Esophagus squamous epithelium (tissue), 5 donors: ENCODE measurements at regions not wholly inside any gene's neighbourhood (a gene's known extent, or its start where the extent isn't known, plus 50 kb on each side); places are given as distances from the start of the nearest gene placed in this dataset.

Experiments used
- DNase-seq: peaks from one replicate; lab custom pipeline; 2025; lab: John Stamatoyannopoulos, UW
- H3K27ac ChIP-seq, 4 donors: fragments of 200-600 bp; sonication (generic); one replicate each; pipeline ENCODE4 v1.5.1; 2016 to 2019; ENCODE audit warnings: mild to moderate bottlenecking in 1 of 4
- H3K27me3 ChIP-seq, 4 donors: fragments of 200-600 bp; sonication (generic); 1 replicate in 3 of 4; 2 replicates in 1 of 4; pipeline versions ENCODE4 v1.5.1 to v1.6.0; 2017 to 2021; ENCODE audit warnings: antibody characterized with exemption in 1 of 4
- H3K36me3 ChIP-seq, 3 donors: fragments of 200-600 bp; sonication (generic); one replicate each; pipeline ENCODE4 v1.5.1; 2016 to 2019
- H3K4me1 ChIP-seq, 3 donors: fragments of 200-600 bp; sonication (generic); one replicate each; pipeline ENCODE4 v1.5.1; 2017 to 2019
- H3K4me3 ChIP-seq, 4 donors: fragments of 200-600 bp; sonication (generic); 1 replicate in 3 of 4; 2 replicates in 1 of 4; pipeline ENCODE4 v1.5.1; 2016 to 2019; ENCODE audit warnings: mild to moderate bottlenecking in 2 of 4, moderate library complexity in 1 of 4
- H3K9me3 ChIP-seq, 3 donors: fragments of 200-600 bp; sonication (generic); one replicate each; pipeline ENCODE4 v1.5.1; 2016 to 2019
- CTCF ChIP-seq, 6 experiments: fragments of 450-650 bp in 4 of 6; fragments of 200-600 bp in 2 of 6; sonication (generic) in 2 of 6; IDR thresholded peaks; one replicate each; pipeline ENCODE4 v1.5.1; 2016 to 2019; ENCODE audit warnings: antibody characterized with exemption in 6 of 6, mild to moderate bottlenecking in 4 of 6, moderate library complexity in 4 of 6
- POLR2A ChIP-seq, 4 donors: fragments of 450-650 bp; IDR thresholded peaks; one replicate each; pipeline ENCODE4 v1.6.1; 2017; ENCODE audit warnings: antibody characterized with exemption in 4 of 4, mild to moderate bottlenecking in 4 of 4, moderate library complexity in 3 of 4
- WGBS, 2 donors: methylation state at CpG; one replicate each; pipeline ENCODE4 v1.1.5; 2018; 5-methylcytosine and 5-hydroxymethylcytosine counted together
- intact Hi-C: fragments of 100-400 bp; cut with DNase I; formaldehyde crosslinking; loops from one replicate; pipeline ENCODE4 v1.15.0; 2022
- donor health status: DM: yes; HTN: yes; CAD: no.

- Histone ChIP-seq H3K4me3 (no peak overlapping the region), H3K4me1 (no peaks in the 10 kb centered on the region), H3K9me3 (no peaks in the 10 kb centered on the region), H3K27me3 (no peaks in the 10 kb centered on the region), H3K36me3 (no peaks in the 10 kb centered on the region), H3K27ac (no peak overlapping the region)
- DNase-seq = no peak
- intact Hi-C loops = no loop called here
- WGBS, 2 donors = 23 to 50% methylated on average over 1 of the region's 1 CpG
- no peak for TF ChIP-seq POLR2A (IDR thresholded peaks at IDR 0.05)
- TF ChIP-seq CTCF (IDR thresholded peaks at IDR 0.05) = no peak
Observed at GRCh38 chr5:63152871-63153270, 574.3 kb downstream of the LRRC70 start.

- no peak for DNase-seq
- Histone ChIP-seq H3K4me1 (no peaks in the 10 kb centered on the region), H3K4me3 (no peak overlapping the region), H3K27me3 (no peaks in the 10 kb centered on the region), H3K27ac (no peak overlapping the region), H3K36me3 (no peaks in the 10 kb centered on the region), H3K9me3 (no peaks in the 10 kb centered on the region)
- WGBS, 2 donors = 75 to 77% methylated on average over 2 of the region's 2 CpGs
- intact Hi-C loops = no loop called here
- TF ChIP-seq POLR2A (IDR thresholded peaks at IDR 0.05) (no peak), CTCF (IDR thresholded peaks at IDR 0.05) (no peak)
Observed at GRCh38 chr5:63145167-63145566, 566.5 kb downstream of the LRRC70 start.

- TF ChIP-seq POLR2A (IDR thresholded peaks at IDR 0.05) (no peak), CTCF (IDR thresholded peaks at IDR 0.05) (no peak)
- Histone ChIP-seq H3K9me3 (no peaks in the 10 kb centered on the region), H3K27ac (no peak overlapping the region), H3K4me3 (no peak overlapping the region), H3K4me1 (no peaks in the 10 kb centered on the region), H3K36me3 (no peaks in the 10 kb centered on the region), H3K27me3 (no peaks in the 10 kb centered on the region)
- intact Hi-C loops = no loop called here
- DNase-seq = no peak
Observed at GRCh38 chr5:63141591-63141990, 563.0 kb downstream of the LRRC70 start.

- H3K4me3 ChIP-seq = no peak overlapping the region
- H3K9me3 ChIP-seq = no peaks in the 10 kb centered on the region
- 51 to 73% methylated on average over 4 of the region's 4 CpGs for WGBS, 2 donors
- intact Hi-C loops = no loop called here
- H3K27me3 ChIP-seq = no peaks in the 10 kb centered on the region
- DNase-seq = no peak
- no peaks in the 10 kb centered on the region for H3K36me3 ChIP-seq
- TF ChIP-seq CTCF (IDR thresholded peaks at IDR 0.05) = no peak
- no peak for TF ChIP-seq POLR2A (IDR thresholded peaks at IDR 0.05)
- no peaks in the 10 kb centered on the region for H3K4me1 ChIP-seq
- H3K27ac ChIP-seq = no peak overlapping the region
Observed at GRCh38 chr5:63135291-63135690, 556.7 kb downstream of the LRRC70 start.

GRCh38 chr5:63131626-63132285 is 553.1 kb downstream of the LRRC70 start:
- TF ChIP-seq CTCF (IDR thresholded peaks at IDR 0.05) = no peak
- no peak for TF ChIP-seq POLR2A (IDR thresholded peaks at IDR 0.05)
- no peak overlapping the region for H3K4me3 ChIP-seq
- H3K4me1 ChIP-seq = no peaks in the 10 kb centered on the region
- H3K36me3 ChIP-seq = no peaks in the 10 kb centered on the region
- no peaks in the 10 kb centered on the region for H3K27me3 ChIP-seq
- H3K9me3 ChIP-seq = no peaks in the 10 kb centered on the region
- no peak overlapping the region for H3K27ac ChIP-seq
- no peak for DNase-seq
- 70 to 72% methylated on average over 3 of the region's 3 CpGs for WGBS, 2 donors
- intact Hi-C loops = no loop called here
